A673 (cell line): ENCODE measurements at regions not wholly inside any gene's neighbourhood (a gene's known extent, or its start where the extent isn't known, plus 50 kb on each side); places are given as distances from the start of the nearest gene placed in this dataset.

ENCODE experiments used
- CTCF ChIP-seq: fragments of 300-800, 200-600 bp; sonication (generic); conservative IDR thresholded peaks from 2 replicates; pipeline ENCODE4 v1.5.1; 2017; ENCODE audit warnings: low read depth, mild to moderate bottlenecking, antibody characterized with exemption, low read length, moderate library complexity, mixed read lengths
- EZH2 ChIP-seq: fragments of 200-600 bp; sonication (generic); IDR thresholded peaks from 2 replicates; pipeline ENCODE4 v1.6.1; 2017; ENCODE audit warnings: borderline replicate concordance, low read depth, mild to moderate bottlenecking, mixed read lengths, antibody characterized with exemption, low read length; ENCODE audit not compliant: poor library complexity, severe bottlenecking

- no peak for TF ChIP-seq CTCF
- no peak for TF ChIP-seq EZH2
Measured at GRCh38 chr10:121268863-121269432, 329.3 kb downstream of the FGFR2 start.
